MM.1S (cell line): ENCODE measurements at regions not wholly inside any gene's neighbourhood (a gene's known extent, or its start where the extent isn't known, plus 50 kb on each side); places are given as distances from the start of the nearest gene placed in this dataset.

Experiments used
- DNase-seq: peaks from one replicate; pipeline ENCODE4 v3.0.0-alpha.2; 2015
- H2AFZ ChIP-seq: fragments of 300-600 bp; sonication (generic); 2 replicates; pipeline ENCODE4 v1.6.0; 2016; ENCODE audit warnings: antibody characterized with exemption, low read length
- H3F3A ChIP-seq: fragments of 300-600 bp; sonication (generic); 2 replicates; pipeline ENCODE4 v1.6.1; 2016; ENCODE audit warnings: mild to moderate bottlenecking, antibody characterized with exemption, low read length, moderate library complexity, mixed read lengths; ENCODE audit not compliant: insufficient read depth
- H3K27ac ChIP-seq: fragments of 300-600 bp; sonication (generic); 2 replicates; pipeline ENCODE4 v1.5.1; 2016; ENCODE audit warnings: mild to moderate bottlenecking, low read length
- H3K27me3 ChIP-seq: fragments of 300-600 bp; sonication (generic); replicated peaks from 2 replicates; pipeline ENCODE4 v1.6.0; 2016; ENCODE audit warnings: low read length; ENCODE audit not compliant: insufficient read depth
- H3K36me3 ChIP-seq: fragments of 300-600 bp; sonication (generic); replicated peaks from 2 replicates; pipeline ENCODE4 v1.6.1; 2016; ENCODE audit warnings: mild to moderate bottlenecking, low read length, mixed read lengths; ENCODE audit not compliant: insufficient read depth
- H3K4me1 ChIP-seq: fragments of 300-600 bp; sonication (generic); 2 replicates; pipeline ENCODE4 v1.6.1; 2016; ENCODE audit warnings: low read length, mixed read lengths
- H3K4me2 ChIP-seq: fragments of 300-600 bp; sonication (generic); 2 replicates; pipeline ENCODE4 v1.6.0; 2016; ENCODE audit warnings: low read depth, low read length
- H3K4me3 ChIP-seq: fragments of 300-600 bp; sonication (generic); 2 replicates; pipeline ENCODE4 v1.5.1; 2016; ENCODE audit warnings: low read length, mixed read lengths
- H3K79me2 ChIP-seq: fragments of 300-600 bp; sonication (generic); 2 replicates; pipeline ENCODE4 v1.6.1; 2016; ENCODE audit warnings: mixed run types, low read length, mixed read lengths
- H3K9ac ChIP-seq: fragments of 300-600 bp; sonication (generic); 2 replicates; pipeline ENCODE4 v1.6.1; 2016; ENCODE audit warnings: low read length, mixed read lengths
- H3K9me2 ChIP-seq: fragments of 300-600 bp; sonication (generic); replicated peaks from 2 replicates; pipeline ENCODE4 v1.6.1; 2016; ENCODE audit warnings: mild to moderate bottlenecking, low read length, mixed read lengths; ENCODE audit not compliant: insufficient read depth
- H3K9me3 ChIP-seq: fragments of 300-600 bp; sonication (generic); replicated peaks from 2 replicates; pipeline ENCODE4 v1.6.1; 2016; ENCODE audit warnings: mild to moderate bottlenecking, low read length, mixed read lengths; ENCODE audit not compliant: insufficient read depth
- H4K20me1 ChIP-seq: fragments of 300-600 bp; sonication (generic); 2 replicates; pipeline ENCODE4 v1.6.1; 2016; ENCODE audit warnings: mild to moderate bottlenecking, low read length, moderate library complexity, mixed read lengths; ENCODE audit not compliant: insufficient read depth
- CTCF ChIP-seq: fragments of 300-600 bp; sonication (generic); IDR thresholded peaks from 2 replicates; pipeline ENCODE4 v1.5.1; 2016; ENCODE audit warnings: antibody characterized with exemption, low read length, mixed read lengths
- EZH2 ChIP-seq: fragments of 300-600 bp; sonication (generic); optimal IDR thresholded peaks from 2 replicates; pipeline ENCODE3; 2017; ENCODE audit warnings: low read depth, mild to moderate bottlenecking, antibody characterized with exemption, low read length, mixed read lengths
- EZH2phosphoT487 ChIP-seq: fragments of 300-600 bp; sonication (generic); IDR thresholded peaks from 2 replicates; pipeline ENCODE4 v1.6.1; 2018; ENCODE audit warnings: antibody characterized with exemption, low read length

GRCh38 chr10:8534096-8534495 lies 479.6 kb downstream of the GATA3 start:
- Histone ChIP-seq H3F3A (no peaks in the 10 kb centered on the region; the same call in 1 of the 2 replicates), H3K27me3 (no peaks in the 10 kb centered on the region)
- TF ChIP-seq EZH2phosphoT487 (no peak), CTCF (no peak), EZH2 (no peak)

GRCh38 chr10:8534891-8535290 lies 480.4 kb downstream of the GATA3 start:
- H3K4me2 ChIP-seq, result no peak overlapping the region
- no peak overlapping the region for H3K4me3 ChIP-seq
- H3K4me1 ChIP-seq, result no peaks in the 10 kb centered on the region
- no peaks in the 10 kb centered on the region for H4K20me1 ChIP-seq
- no peaks in the 10 kb centered on the region for H3K27me3 ChIP-seq
- no peaks in the 10 kb centered on the region for H3K9me2 ChIP-seq
- H3K9me3 ChIP-seq, result no peaks in the 10 kb centered on the region
- no peaks in the 10 kb centered on the region for H3K79me2 ChIP-seq
- no peak for DNase-seq
- no peak overlapping the region for H2AFZ ChIP-seq
- no peak overlapping the region for H3K9ac ChIP-seq
- H3K27ac ChIP-seq, result no peak overlapping the region
- TF ChIP-seq EZH2, result no peak
- TF ChIP-seq CTCF, result no peak
- no peak for TF ChIP-seq EZH2phosphoT487
- H3F3A ChIP-seq, result no peaks in the 10 kb centered on the region; the same call in 1 of the 2 replicates
- H3K36me3 ChIP-seq, result no peaks in the 10 kb centered on the region

More at GRCh38 chr10:8534096-8534495, 479.6 kb downstream of the GATA3 start:
- no peak overlapping the region for H3K9ac ChIP-seq
- no peak overlapping the region for H3K27ac ChIP-seq
- no peaks in the 10 kb centered on the region for H4K20me1 ChIP-seq
- no peaks in the 10 kb centered on the region for H3K9me2 ChIP-seq
- no peak overlapping the region for H3K4me2 ChIP-seq
- H3K36me3 ChIP-seq, result no peaks in the 10 kb centered on the region
- H3K4me3 ChIP-seq, result no peak overlapping the region
- DNase-seq, result no peak
- H3K9me3 ChIP-seq, result no peaks in the 10 kb centered on the region
- H3K79me2 ChIP-seq, result no peaks in the 10 kb centered on the region
- H2AFZ ChIP-seq, result no peak overlapping the region
- no peaks in the 10 kb centered on the region for H3K4me1 ChIP-seq

- DNase-seq, result no peak
- Histone ChIP-seq H3K9me3 (no peaks in the 10 kb centered on the region), H3K9me2 (no peaks in the 10 kb centered on the region), H3K9ac (no peak overlapping the region), H3K4me2 (no peak overlapping the region), H3K27ac (no peak overlapping the region), H3K4me3 (no peak overlapping the region), H3K4me1 (no peaks in the 10 kb centered on the region), H3K36me3 (no peaks in the 10 kb centered on the region), H2AFZ (no peak overlapping the region), H4K20me1 (no peaks in the 10 kb centered on the region), H3K27me3 (no peaks in the 10 kb centered on the region), H3F3A (no peaks in the 10 kb centered on the region), H3K79me2 (no peaks in the 10 kb centered on the region)
- TF ChIP-seq EZH2phosphoT487, result no peak
- no peak for TF ChIP-seq CTCF
- no peak for TF ChIP-seq EZH2
Measured at GRCh38 chr10:8539056-8539455, 484.6 kb downstream of the GATA3 start.
